MM.1S (cell line): ENCODE measurements at regions not wholly inside any gene's neighbourhood (a gene's known extent, or its start where the extent isn't known, plus 50 kb on each side); places are given as distances from the start of the nearest gene placed in this dataset.

ENCODE experiments used
- DNase-seq: peaks from one replicate; pipeline ENCODE4 v3.0.0-alpha.2; 2015
- H2AFZ ChIP-seq: fragments of 300-600 bp; sonication (generic); 2 replicates; pipeline ENCODE4 v1.6.0; 2016; ENCODE audit warnings: antibody characterized with exemption, low read length
- H3F3A ChIP-seq: fragments of 300-600 bp; sonication (generic); 2 replicates; pipeline ENCODE4 v1.6.1; 2016; ENCODE audit warnings: mild to moderate bottlenecking, antibody characterized with exemption, low read length, moderate library complexity, mixed read lengths; ENCODE audit not compliant: insufficient read depth
- H3K27ac ChIP-seq: fragments of 300-600 bp; sonication (generic); 2 replicates; pipeline ENCODE4 v1.5.1; 2016; ENCODE audit warnings: mild to moderate bottlenecking, low read length
- H3K27me3 ChIP-seq: fragments of 300-600 bp; sonication (generic); replicated peaks from 2 replicates; pipeline ENCODE4 v1.6.0; 2016; ENCODE audit warnings: low read length; ENCODE audit not compliant: insufficient read depth
- H3K36me3 ChIP-seq: fragments of 300-600 bp; sonication (generic); replicated peaks from 2 replicates; pipeline ENCODE4 v1.6.1; 2016; ENCODE audit warnings: mild to moderate bottlenecking, low read length, mixed read lengths; ENCODE audit not compliant: insufficient read depth
- H3K4me1 ChIP-seq: fragments of 300-600 bp; sonication (generic); 2 replicates; pipeline ENCODE4 v1.6.1; 2016; ENCODE audit warnings: low read length, mixed read lengths
- H3K4me2 ChIP-seq: fragments of 300-600 bp; sonication (generic); 2 replicates; pipeline ENCODE4 v1.6.0; 2016; ENCODE audit warnings: low read depth, low read length
- H3K4me3 ChIP-seq: fragments of 300-600 bp; sonication (generic); 2 replicates; pipeline ENCODE4 v1.5.1; 2016; ENCODE audit warnings: low read length, mixed read lengths
- H3K79me2 ChIP-seq: fragments of 300-600 bp; sonication (generic); 2 replicates; pipeline ENCODE4 v1.6.1; 2016; ENCODE audit warnings: mixed run types, low read length, mixed read lengths
- H3K9ac ChIP-seq: fragments of 300-600 bp; sonication (generic); 2 replicates; pipeline ENCODE4 v1.6.1; 2016; ENCODE audit warnings: low read length, mixed read lengths
- H3K9me2 ChIP-seq: fragments of 300-600 bp; sonication (generic); replicated peaks from 2 replicates; pipeline ENCODE4 v1.6.1; 2016; ENCODE audit warnings: mild to moderate bottlenecking, low read length, mixed read lengths; ENCODE audit not compliant: insufficient read depth
- H3K9me3 ChIP-seq: fragments of 300-600 bp; sonication (generic); replicated peaks from 2 replicates; pipeline ENCODE4 v1.6.1; 2016; ENCODE audit warnings: mild to moderate bottlenecking, low read length, mixed read lengths; ENCODE audit not compliant: insufficient read depth
- H4K20me1 ChIP-seq: fragments of 300-600 bp; sonication (generic); 2 replicates; pipeline ENCODE4 v1.6.1; 2016; ENCODE audit warnings: mild to moderate bottlenecking, low read length, moderate library complexity, mixed read lengths; ENCODE audit not compliant: insufficient read depth
- EZH2 ChIP-seq: fragments of 300-600 bp; sonication (generic); optimal IDR thresholded peaks from 2 replicates; pipeline ENCODE3; 2017; ENCODE audit warnings: low read depth, mild to moderate bottlenecking, antibody characterized with exemption, low read length, mixed read lengths
- EZH2phosphoT487 ChIP-seq: fragments of 300-600 bp; sonication (generic); IDR thresholded peaks from 2 replicates; pipeline ENCODE4 v1.6.1; 2018; ENCODE audit warnings: antibody characterized with exemption, low read length
- TF ChIP-seq, protein P1 (sequence below): fragments of 300-600 bp; sonication (generic); IDR thresholded peaks from 2 replicates; pipeline ENCODE4 v1.5.1; 2016; ENCODE audit warnings: antibody characterized with exemption, low read length, mixed read lengths

DNA sequence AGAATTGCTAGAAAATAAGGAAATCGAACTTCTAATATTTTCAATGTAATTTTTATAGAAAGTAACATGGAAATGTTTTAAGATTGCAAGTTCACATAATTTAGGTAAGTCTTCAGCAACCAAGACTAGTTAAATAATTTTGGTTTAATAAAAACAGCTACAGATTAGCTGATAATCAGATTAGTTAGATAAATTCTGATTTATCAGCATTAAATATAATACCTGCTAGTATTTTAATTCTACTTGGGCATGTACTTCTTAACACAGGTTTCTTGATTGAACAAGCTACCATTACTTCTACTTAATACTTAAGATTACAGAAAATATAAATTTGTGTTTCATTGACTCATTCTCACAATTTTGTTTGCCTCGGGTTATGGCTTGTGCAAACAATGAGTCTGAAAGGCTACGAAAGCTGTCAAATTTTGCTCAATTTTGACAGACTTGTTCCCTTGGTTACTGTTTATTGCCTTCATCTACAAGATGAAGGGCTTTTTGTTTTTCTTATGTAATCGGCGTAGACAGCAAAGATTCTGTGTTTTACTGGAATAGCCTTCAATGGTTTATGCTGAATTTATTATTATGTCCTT is 116.1 kb upstream of the NUDT4 start:
- TF ChIP-seq EZH2 = no peak
- Histone ChIP-seq H2AFZ (no peak overlapping the region), H4K20me1 (no peaks in the 10 kb centered on the region), H3K4me2 (no peak overlapping the region), H3K36me3 (no peaks in the 10 kb centered on the region), H3K9me2 (no peaks in the 10 kb centered on the region), H3K27ac (no peak overlapping the region), H3K4me3 (no peak overlapping the region), H3K4me1 (no peaks in the 10 kb centered on the region; the same call in 1 of the 2 replicates), H3K79me2 (no peaks in the 10 kb centered on the region), H3K9ac (no peak overlapping the region), H3K27me3 (no peaks in the 10 kb centered on the region), H3F3A (no peaks in the 10 kb centered on the region), H3K9me3 (no peaks in the 10 kb centered on the region)
- DNase-seq = no peak

DNA sequence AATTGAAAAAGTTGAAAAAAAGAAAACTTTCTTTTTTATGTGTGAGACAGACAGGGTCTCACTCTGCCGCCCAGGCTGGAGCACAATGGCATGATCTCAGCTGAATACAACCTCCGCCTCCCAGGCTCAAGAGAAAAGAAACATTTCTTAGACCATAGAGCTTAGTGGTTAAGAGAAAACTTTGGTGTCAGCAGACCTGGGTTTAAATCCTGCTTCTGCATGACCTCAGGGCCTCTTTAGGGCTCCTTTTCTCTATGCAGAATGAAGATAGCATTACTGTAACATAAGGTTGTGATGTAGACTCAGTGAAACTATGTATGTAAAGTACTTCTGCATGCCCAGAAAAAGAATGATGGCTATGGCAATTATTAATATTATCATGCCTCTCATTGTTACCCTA is 104.7 kb upstream of the NUDT4 start:
- no peaks in the 10 kb centered on the region for H3K79me2 ChIP-seq
- no peaks in the 10 kb centered on the region for H4K20me1 ChIP-seq
- H3K4me2 ChIP-seq = no peak overlapping the region
- no peak overlapping the region for H3K9ac ChIP-seq
- TF ChIP-seq EZH2phosphoT487 = no peak
- no peak overlapping the region for H3K27ac ChIP-seq
- H3K4me1 ChIP-seq = no peaks in the 10 kb centered on the region
- no peaks in the 10 kb centered on the region for H3K27me3 ChIP-seq
- no peak overlapping the region for H3K4me3 ChIP-seq
- H3K9me3 ChIP-seq = no peaks in the 10 kb centered on the region
- no peaks in the 10 kb centered on the region for H3K9me2 ChIP-seq
- no peaks in the 10 kb centered on the region for H3K36me3 ChIP-seq
- no peak overlapping the region for H2AFZ ChIP-seq
- peak; percentile 18 for DNase-seq
- H3F3A ChIP-seq = no peaks in the 10 kb centered on the region

GRCh38 chr12:93273834-93274564 is 103.7 kb upstream of the NUDT4 start:
- Histone ChIP-seq H2AFZ (no peak overlapping the region), H4K20me1 (no peaks in the 10 kb centered on the region), H3K9me2 (no peaks in the 10 kb centered on the region), H3K9me3 (no peaks in the 10 kb centered on the region), H3K4me3 (no peak overlapping the region), H3F3A (no peaks in the 10 kb centered on the region), H3K36me3 (no peaks in the 10 kb centered on the region), H3K79me2 (no peaks in the 10 kb centered on the region), H3K27me3 (no peaks in the 10 kb centered on the region), H3K9ac (no peak overlapping the region), H3K4me2 (no peak overlapping the region), H3K27ac (no peak overlapping the region), H3K4me1 (no peaks in the 10 kb centered on the region)
- DNase-seq = no peak
- TF ChIP-seq EZH2 (no peak), EZH2phosphoT487 (no peak)
- TF ChIP-seq, protein P1, sequence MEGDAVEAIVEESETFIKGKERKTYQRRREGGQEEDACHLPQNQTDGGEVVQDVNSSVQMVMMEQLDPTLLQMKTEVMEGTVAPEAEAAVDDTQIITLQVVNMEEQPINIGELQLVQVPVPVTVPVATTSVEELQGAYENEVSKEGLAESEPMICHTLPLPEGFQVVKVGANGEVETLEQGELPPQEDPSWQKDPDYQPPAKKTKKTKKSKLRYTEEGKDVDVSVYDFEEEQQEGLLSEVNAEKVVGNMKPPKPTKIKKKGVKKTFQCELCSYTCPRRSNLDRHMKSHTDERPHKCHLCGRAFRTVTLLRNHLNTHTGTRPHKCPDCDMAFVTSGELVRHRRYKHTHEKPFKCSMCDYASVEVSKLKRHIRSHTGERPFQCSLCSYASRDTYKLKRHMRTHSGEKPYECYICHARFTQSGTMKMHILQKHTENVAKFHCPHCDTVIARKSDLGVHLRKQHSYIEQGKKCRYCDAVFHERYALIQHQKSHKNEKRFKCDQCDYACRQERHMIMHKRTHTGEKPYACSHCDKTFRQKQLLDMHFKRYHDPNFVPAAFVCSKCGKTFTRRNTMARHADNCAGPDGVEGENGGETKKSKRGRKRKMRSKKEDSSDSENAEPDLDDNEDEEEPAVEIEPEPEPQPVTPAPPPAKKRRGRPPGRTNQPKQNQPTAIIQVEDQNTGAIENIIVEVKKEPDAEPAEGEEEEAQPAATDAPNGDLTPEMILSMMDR = no peak

DNA sequence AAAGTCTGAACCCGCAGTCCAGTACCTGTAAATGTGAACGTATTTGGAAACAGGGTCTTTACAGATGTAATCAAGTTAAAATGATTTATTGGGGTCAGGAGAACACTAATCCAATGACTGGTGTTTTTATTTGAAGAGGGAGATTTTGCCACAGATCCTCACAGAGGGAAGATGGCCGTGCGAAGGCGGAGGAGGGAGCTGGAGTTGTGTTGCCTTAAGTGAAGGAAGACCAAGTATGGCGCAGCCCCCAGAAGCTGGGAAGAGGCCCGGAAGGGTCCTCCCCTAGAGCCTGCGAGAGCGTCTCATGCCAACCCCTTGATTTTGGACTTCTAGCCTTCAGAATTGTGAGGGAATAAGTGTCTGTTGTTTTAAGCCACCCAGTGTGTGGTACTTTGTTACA is 102.8 kb upstream of the NUDT4 start:
- Histone ChIP-seq H3K4me3 (no peak overlapping the region), H3K9ac (no peak overlapping the region), H3K36me3 (no peaks in the 10 kb centered on the region), H3K9me3 (no peaks in the 10 kb centered on the region), H3K27me3 (no peaks in the 10 kb centered on the region), H4K20me1 (no peaks in the 10 kb centered on the region), H3K79me2 (no peaks in the 10 kb centered on the region), H3K9me2 (no peaks in the 10 kb centered on the region), H3K4me2 (no peak overlapping the region), H3K4me1 (no peaks in the 10 kb centered on the region), H2AFZ (no peak overlapping the region), H3F3A (no peaks in the 10 kb centered on the region), H3K27ac (no peak overlapping the region)
- TF ChIP-seq EZH2phosphoT487 = no peak
- TF ChIP-seq, protein P1 = no peak
- TF ChIP-seq EZH2 = no peak
- no peak for DNase-seq
